Activated naive CD4-positive, alpha-beta T cell treated with Interleukin-2 at 50 U/mL for 16 hours (primary cell): ENCODE measurements at regions not wholly inside any gene's neighbourhood (a gene's known extent, or its start where the extent isn't known, plus 50 kb on each side); places are given as distances from the start of the nearest gene placed in this dataset.

ENCODE experiments used
- DNase-seq: peaks from one replicate; pipeline ENCODE4 v3.0.0-alpha.2; 2020

DNA sequence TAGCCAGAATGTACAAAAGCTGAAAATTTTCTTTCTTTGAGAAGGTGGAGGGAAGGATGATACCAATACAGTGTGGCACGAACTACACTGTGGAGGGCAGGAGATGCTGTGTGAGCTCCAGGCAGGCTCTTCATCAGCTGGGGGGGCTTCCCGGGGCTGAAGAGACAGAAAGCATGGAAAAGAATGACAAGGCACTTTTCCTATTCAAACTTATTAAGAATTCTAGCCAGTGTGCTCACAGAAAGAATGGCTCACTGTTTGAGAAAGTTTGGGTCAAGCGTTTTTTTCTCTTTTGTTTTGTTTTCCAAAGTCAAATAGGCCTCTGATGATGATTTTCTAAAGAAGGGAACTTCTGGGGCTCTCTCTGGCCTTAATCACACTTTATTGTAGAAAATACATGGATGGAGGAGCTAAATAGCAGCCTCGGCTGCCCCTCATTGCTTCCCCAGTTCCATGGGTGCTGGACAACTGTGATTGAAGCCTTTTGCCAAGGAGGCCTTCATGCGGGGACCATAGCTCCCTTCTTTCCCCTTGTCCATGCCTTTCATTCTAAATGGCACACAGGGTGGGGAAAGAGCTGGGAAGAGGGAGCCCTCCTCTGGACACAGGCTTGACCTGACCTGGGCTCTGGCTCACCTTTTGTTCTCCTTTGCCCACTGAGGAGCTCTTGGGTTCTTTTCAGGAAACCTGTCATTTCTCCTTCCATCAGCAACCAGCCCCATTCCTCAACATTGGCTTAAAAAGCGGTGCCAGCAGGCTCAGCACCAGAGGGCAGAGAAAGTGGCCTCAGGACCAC lies 130.6 kb downstream of the TDRD15 start:
- no peak for DNase-seq

DNA sequence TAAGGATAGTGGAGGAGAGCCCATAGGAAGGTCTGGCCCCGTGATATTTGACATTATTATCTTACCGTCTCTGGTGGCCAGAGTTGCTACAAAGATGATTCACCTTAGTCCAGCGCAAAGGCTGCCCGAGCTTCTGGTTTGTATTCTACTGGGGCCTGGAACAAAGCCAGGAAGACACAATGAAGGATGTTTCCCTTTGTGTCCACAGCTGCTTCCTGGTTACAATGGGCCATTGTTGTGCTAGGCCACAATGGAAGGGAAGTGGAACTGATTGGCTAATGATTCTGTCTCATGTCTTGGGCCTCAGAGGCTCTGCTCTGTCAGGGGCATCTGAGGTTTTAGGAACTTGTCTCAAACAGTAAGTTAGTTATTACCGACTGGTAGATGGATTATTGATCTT lies 132.2 kb downstream of the TDRD15 start:
- no peak for DNase-seq

DNA sequence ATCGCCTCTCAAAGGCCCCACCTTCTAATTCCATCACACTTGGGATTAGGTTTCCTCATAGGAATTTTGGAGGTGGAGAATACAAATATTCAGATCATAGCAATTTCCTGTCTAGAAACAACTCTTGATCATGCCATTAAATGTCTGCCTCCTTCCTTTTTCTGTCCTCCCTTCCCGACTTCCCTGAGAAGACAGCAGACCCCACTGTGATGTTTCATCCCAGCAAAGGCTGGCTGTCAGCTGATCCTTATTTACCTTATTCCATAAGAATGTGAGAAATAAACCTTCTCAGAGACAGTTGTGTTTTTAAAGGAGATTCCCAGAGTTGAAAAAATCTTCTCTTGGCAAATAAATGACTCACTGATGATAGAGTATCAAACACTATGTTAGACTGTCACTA lies 133.9 kb downstream of the TDRD15 start:
- DNase-seq, result no peak

DNA sequence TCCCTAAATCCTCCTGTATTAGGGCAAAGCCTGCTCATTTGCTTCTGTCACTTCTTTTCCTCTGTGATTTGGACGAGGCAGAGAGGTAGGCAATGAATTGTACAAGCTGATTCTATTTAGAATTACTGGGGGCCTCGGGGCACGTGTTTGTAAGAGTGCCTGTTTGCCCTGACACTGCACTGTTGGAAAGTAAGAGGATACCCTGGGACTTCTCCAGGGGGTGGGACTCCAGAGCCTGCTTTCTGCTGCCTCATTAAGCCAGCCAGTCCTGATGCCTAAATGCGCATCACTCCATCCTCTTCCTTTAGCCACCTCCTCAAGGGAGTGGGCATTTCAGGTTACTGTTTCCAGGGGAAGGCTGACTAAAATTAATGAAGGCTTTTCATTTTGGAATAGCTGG lies 134.3 kb downstream of the TDRD15 start:
- DNase-seq, result no peak

DNA sequence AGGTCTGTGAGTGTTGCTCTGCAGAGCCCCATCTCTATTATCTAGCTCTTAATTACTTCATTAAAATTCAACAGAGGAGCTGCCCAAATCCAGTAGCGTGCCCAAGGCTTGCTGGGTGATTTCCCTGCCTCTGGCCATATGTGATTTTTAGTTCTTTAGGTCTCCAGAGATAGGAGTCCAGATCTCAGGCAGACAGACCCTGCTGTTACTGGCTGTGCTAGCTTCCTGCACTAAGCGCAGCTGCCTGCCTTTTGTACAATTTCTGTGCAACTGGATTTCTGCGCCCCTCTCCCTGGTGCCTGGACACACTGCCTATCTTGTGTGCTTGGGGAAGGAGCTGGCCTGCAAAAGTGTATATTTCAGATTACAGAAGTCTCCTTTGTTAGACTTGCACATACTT lies 136.5 kb downstream of the TDRD15 start:
- DNase-seq, result no peak

DNA sequence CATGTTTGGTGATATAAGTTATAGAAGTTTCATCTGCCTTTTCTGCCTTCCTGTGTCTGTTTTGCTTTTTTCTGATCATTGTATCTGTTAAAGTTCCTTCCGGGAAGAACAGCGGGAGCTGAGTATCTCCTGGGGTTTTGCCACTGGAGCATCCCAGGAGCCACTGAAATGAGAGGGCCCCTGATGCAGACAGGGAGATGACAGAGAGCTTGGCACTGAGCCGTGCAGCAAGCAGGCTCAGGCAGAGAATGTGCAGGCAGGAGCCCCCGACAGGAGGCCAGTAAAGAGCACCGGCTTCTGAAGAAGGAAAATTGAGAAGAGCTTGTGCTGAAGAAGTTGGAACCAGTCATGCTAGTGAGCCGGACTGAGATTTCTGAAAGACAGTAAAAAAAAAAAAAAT lies 137.8 kb downstream of the TDRD15 start:
- no peak for DNase-seq

DNA sequence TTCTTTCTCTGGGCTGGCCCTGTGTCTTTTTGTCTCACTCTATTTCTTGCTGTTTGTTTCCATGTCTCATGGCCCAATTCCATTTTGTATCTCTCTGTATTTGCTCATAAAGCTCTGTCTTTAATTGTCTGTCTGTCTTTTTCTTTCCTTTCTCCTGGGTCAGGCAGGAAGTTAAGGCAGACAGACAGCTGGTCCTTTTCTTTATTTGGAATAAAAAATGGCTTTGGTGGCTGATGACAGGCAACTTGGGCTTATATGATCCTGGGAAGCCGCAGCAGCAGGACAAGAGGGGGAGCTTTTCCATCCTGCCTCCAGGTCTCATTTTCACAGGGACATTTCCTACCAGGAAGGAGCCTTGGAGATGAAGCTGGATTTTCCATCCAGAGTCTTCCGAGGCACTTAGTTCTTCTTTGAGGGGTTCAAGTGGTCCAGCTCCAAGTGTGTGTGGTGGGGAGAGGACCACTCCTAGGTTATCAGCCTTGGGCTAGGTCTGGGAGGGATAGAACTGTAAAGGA lies 138.7 kb downstream of the TDRD15 start:
- no peak for DNase-seq

DNA sequence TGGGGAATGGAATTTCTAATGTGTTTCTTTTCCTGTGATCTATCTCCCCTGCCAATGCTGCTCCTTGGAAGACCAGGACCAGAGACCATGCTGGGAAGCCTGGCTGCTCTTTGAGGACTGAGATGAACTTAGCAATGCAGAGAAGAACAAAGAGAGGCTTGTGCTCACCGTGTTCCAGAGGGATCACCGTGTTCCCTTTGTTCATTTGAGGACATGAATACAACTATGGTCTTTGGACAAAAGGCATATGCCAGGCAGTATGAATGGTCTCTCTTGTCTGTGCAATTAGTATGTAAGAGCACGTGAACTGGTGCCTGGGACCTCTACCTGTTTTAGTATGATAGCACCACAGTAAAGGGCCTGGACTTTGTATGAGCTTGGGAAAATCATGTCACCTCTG lies 139.9 kb downstream of the TDRD15 start:
- no peak for DNase-seq

DNA sequence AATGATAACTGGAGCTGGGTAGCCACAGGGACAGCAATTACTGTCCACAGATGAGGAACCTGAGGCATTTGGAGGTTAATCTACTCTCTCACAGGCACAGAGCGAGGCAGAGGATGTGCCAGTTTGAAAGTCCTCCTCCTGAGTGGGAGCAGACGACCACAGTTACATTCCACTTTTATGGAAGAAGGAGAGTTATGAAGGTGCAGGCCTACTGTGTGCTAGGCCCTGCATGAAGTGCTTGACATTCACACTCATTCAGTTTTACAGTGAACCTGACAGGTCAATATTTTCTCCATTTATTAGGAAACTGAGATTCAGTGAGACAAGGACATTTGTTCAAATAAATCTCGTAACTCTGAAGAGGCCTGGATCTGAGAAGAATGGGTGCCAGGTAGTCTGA lies 142.0 kb downstream of the TDRD15 start:
- no peak for DNase-seq

DNA sequence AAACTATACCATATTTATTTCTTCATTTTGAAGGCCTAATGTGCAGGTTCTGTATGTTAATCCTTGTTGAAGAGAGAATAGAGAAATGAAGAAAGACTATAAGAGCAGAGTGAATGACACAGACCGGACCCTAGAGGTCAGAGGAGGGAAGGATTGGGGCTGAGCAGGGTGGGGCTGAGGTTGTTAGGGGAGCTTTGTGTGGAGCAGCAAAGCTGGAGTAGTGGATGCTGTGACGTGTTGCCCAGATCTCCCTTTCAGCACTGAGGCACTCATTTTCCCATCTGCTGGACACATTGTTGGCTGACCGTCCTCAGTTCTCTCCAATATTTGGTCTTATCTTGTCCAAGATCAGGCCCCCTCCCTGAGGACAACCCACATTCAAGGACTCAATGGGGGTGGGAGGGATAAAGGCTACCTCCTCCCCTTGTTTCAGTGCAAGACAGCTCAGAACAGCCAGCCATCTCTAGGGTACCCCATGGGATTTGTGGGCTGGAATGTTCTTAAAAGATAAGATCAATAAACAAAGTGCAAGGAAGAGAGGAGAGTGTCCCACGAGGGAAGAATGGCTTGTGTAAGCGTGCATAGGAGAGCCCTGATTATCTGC lies 143.6 kb downstream of the TDRD15 start:
- no peak for DNase-seq

DNA sequence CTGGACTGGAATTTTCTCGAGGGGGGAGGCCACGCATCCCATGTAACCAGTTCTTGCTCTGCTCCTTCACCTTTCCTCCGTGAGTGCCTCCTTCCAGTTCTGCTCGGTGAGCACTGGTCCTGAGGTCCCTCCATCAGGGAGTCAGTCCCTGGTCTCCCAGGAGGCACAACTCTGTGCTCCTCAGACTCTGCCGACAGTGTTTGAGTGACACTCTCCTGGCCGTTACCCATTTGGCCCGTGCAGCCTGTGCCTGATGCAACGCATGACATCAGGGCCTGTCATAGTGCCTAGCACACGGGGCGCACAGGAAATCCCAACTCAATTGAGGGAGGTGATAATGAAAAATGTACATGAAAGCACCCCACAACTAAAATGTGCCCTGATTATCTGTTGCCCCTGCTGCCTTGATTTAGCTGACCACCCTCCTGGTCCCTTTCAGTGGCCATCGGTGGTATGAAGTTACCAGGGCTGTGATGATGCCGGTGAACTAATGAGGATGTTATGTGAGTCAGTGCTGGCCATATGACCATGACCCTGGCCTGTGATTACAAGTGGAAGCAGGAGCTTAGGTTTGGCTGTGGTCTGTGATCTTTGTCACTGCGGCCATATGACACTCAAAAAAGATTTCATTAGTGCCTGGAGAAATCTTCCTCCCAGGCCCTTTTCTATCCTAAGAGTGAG lies 144.6 kb downstream of the TDRD15 start:
- DNase-seq, result no peak

DNA sequence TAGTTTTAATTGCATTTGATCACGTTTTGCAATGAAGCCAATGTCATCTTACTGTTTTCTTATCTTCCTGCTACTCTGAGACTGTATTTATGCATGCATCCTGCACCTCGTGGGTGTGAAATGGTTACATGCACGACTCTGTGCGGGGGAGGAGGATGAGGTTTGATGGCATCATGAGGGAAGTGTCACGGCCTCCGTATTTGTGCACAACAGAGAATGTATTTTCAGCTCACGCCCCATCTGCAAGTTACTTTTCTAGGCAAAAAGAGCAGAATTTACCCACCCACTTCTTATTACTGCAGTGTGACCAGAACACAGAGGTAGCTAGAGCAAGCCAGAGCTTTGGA lies 145.1 kb downstream of the TDRD15 start:
- no peak for DNase-seq

DNA sequence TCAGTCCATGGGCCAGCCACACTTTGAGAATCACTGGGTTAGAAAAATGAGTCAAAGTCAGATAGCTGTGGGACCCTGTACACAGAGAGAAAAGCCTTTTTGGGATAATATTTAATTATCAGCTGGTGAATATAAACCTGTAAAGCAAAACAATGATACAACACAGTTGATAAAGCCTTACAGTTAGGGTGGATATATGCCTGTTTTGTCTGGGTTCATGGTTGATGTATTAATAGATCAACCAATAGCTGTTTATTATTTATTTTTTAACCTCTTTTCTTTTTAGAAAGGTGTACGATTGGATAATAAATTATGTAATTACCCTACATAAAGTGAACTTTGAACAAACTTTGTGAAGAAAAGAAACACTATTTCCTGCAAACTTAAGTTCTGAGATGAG lies 145.6 kb downstream of the TDRD15 start:
- DNase-seq, result no peak

DNA sequence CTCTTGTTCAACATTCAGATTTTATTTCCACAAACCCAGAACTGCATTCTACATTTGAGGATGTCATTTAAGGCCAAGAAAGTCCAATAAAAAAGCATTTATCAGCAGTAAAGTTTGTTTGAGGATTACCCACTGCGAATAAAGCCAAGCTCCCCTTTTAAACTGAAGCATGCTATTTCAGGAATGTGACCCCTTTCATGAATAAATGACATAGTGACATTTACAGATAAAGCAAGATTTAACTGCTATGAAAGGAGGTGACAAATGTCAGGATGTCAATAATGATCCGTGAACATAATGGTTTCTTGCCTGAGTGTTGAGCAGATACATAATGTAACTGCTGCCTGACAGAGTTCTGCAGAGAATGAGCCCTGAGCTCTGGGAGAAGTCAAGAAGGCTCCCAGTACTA lies 146.3 kb downstream of the TDRD15 start:
- no peak for DNase-seq

DNA sequence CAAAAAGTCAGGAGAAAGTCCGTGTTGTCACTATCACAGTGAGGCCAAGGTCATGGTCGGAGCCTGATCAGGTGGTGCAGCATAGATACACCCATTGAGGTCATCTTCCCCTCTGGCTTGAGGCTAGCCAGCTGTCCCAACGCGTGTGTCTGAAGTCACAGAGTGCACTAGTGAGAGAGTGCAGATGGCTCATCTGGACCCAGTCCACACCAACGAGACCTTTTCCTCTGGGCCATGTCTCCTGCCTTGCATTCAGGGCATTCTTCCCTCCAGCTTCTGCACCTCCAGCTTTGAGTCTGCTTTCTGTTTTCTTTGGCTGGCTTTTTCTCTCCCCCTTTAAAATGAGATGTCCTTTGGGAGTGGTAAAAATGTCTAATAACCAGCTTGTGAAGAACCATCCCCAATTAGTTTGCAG lies 146.9 kb downstream of the TDRD15 start:
- no peak for DNase-seq

DNA sequence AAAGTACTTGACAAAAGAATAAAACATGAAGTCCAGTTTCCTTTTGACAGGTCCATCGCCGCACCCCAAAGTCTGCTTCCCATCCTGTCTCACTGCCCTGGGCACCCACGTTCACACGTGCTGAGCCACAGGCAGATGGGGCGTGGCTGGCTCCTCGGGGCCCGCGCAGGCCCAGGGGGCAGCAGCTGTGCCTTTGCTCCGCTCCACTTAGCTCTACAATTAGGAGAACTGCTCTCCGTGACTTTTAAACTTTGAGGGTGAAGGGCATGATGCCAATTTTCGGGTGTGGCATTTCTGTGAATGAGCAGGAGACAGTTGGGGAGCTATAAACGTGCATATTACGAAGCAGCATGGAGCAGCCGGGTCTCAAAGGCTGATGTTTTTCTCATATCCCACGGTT lies 152.4 kb downstream of the TDRD15 start:
- no peak for DNase-seq

DNA sequence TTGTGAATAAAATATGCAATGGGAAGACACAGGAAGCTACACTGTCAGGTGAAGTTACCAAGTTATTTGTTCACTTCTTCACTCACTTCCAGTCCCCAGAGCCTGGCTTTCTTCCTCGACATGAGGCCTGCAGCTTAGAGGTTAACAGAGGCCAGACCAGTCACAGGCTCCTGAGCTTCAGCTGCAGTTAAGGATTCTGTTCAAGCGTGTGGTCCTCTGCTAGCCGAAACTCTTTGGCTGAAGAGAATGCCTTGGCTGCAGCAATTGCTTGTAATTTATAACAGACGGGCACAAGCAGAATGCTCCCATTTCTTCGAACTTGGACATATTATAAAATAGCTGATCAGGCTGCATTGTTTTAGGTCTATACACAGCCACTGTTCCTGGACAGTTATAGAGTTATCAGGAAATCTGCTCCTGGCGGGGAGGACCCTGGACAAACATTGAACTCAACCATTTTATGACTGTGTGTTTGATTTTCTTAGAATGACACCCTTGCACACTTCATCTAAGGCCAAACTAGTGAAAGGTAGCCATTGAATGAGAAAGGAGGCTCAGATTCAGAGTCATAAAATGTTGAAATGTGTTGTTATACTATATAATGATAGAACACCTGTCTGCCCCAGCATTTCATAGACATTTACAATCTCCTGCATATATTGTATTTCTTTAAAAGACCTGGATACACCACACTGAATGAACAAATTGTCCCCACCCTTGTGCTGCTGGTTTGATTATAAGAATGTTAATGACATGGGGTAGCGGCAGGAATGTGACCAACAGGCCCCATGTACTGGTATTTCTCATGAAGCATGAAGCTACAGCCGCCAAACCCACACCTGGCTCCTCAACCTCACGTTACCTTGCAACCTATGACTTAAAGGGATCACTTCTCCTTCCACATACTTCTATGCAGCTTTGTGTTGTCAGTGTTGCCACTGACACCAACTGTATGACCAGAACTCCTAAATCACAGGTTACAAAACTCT lies 153.6 kb downstream of the TDRD15 start:
- DNase-seq, result no peak

DNA sequence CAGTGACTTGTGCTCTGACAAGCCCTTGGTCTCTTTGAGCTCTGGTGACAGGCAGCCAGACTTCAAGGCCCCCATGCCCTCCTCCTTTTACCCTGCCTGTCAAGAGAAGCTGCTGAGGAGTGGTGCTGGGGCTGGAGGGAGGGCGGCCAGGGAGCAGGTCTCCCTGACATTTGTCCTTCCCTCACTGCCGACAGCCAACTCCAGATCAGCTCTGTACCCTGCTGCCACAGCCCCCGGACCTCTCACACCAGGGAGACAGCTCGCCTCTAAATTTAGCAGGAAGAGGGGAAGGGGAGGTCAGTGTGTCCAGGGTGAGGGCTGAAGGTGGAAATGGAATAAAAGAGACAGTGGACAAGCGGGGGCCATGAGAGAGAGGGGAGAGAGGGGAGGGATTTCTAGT lies 155.8 kb downstream of the TDRD15 start:
- DNase-seq, result no peak

DNA sequence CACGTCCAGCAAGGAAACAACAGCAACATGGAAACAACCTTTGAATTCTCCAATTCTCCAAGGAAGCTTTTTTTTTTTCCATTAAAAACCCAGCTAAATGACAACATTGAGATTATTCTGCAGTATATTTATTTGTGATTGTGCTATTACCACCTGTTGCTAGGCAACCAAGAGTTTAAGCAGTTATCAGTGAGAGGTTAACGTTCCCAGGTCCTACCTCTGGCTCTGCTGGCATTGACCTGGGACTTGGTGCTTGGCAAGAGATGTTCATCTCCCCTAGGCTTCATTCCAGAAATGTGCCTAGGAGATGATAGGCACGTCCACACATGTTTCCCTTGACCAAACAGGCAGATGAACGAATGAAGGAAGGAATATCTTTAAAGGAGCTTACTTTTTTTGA lies 157.0 kb downstream of the TDRD15 start:
- DNase-seq, result no peak

DNA sequence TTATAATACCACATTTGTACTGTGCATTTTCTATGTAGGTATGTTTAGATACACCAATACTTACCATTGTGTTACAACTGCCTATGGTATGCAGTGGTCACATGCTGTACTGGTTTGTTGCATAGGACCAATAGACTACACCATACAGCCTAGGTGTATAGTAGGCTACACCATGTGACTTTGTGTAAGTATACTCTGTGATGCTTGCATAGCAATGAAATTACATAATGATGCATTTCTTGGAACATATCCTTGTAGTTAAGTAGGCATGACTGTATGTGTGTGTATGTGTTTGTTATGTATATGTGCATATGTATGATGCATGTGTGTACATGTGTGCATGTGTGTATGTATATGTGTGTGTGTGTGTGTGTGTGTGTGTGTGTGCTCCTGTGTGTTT lies 157.6 kb downstream of the TDRD15 start:
- no peak for DNase-seq

DNA sequence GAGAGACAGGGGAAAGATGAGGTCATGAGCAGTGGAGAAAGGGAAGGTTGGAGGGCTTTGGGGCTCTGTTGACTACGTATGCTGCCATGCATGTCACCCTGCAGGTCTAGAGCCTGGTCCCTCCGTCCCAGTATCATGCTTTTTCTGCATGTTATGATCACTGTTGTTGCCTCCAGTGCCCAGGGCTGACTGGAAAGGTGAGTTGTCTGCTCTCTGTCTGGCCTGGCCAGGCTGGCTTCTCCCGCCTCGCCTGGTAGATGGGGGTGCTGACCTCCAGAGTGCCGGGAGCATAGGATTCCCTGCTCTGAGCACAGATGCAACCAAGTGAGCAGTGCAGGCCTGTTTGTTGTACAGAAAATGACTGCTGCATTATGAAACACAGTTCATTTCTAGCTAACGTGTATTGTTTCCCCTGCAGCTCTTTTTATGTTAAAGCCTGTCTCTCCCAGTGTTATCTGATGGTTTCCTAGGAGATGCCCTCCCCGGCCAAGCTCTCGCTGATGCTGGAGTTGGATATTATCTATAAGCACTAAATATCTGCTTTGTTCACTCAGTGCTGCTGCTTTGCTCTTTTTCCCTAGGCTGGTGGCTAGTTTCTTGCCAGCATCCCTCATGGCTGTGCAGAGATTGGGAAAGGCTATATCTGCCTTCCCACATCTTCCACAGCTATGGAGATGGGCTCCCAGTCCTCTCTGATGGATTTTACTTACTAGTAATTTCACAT lies 158.2 kb downstream of the TDRD15 start:
- DNase-seq, result no peak

DNA sequence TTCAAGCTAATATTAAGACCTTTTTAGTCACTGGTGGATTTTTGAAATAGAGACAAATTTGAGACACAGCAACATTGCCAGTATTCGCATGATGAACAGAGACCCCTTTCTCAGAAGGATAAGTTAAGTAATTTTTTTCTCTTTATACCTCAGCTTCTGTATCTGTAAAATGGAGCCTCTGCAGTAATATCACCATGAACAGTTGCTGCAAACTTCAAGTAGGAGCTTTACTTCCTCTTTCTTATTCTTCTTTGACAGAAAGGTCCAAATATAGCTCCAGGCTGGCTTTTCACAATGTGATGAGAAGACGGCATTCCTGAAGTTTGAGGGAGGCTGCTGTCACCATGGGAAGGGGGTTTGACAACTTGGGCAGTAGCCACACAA lies 158.7 kb downstream of the TDRD15 start:
- DNase-seq, result no peak
